Hepatocyte (in vitro differentiated cells): ENCODE measurements at regions not wholly inside any gene's neighbourhood (a gene's known extent, or its start where the extent isn't known, plus 50 kb on each side); places are given as distances from the start of the nearest gene placed in this dataset.

Experiments
- CTCF ChIP-seq: fragments of 200-600 bp; sonication (generic); IDR thresholded peaks from 2 replicates; pipeline ENCODE4 v1.5.1; 2016; ENCODE audit warnings: antibody characterized with exemption, mild to moderate bottlenecking; ENCODE audit not compliant: poor library complexity
- EZH2 ChIP-seq: fragments of 200-600 bp; sonication (generic); IDR thresholded peaks from 2 replicates; pipeline ENCODE4 v1.6.1; 2016; ENCODE audit warnings: antibody characterized with exemption, mild to moderate bottlenecking, borderline replicate concordance

GRCh38 chr3:127413871-127414270 lies 126.0 kb upstream of the PRR20G start:
- TF ChIP-seq CTCF (no peak), EZH2 (no peak)
